Activated CD8-positive, alpha-beta memory T cell treated with anti-CD3 and anti-CD28 coated beads, Interleukin-2, amount 50 U/mL, for 1 hour (primary cell): ENCODE measurements at regions not wholly inside any gene's neighbourhood (a gene's known extent, or its start where the extent isn't known, plus 50 kb on each side); places are given as distances from the start of the nearest gene placed in this dataset.
A peak's percentile ranks its signal among the peaks of the same experiment; 100 is the strongest.

ENCODE experiments used
- DNase-seq: peaks from one replicate; pipeline ENCODE4 v3.0.0-alpha.2; 2020; ENCODE audit errors: extremely low read depth

GRCh38 chr4:81881855-81882621 is 410.3 kb upstream of the RASGEF1B start:
- DNase-seq = no peak

GRCh38 chr4:81876106-81876505 is 404.4 kb upstream of the RASGEF1B start:
- DNase-seq = no peak

DNA sequence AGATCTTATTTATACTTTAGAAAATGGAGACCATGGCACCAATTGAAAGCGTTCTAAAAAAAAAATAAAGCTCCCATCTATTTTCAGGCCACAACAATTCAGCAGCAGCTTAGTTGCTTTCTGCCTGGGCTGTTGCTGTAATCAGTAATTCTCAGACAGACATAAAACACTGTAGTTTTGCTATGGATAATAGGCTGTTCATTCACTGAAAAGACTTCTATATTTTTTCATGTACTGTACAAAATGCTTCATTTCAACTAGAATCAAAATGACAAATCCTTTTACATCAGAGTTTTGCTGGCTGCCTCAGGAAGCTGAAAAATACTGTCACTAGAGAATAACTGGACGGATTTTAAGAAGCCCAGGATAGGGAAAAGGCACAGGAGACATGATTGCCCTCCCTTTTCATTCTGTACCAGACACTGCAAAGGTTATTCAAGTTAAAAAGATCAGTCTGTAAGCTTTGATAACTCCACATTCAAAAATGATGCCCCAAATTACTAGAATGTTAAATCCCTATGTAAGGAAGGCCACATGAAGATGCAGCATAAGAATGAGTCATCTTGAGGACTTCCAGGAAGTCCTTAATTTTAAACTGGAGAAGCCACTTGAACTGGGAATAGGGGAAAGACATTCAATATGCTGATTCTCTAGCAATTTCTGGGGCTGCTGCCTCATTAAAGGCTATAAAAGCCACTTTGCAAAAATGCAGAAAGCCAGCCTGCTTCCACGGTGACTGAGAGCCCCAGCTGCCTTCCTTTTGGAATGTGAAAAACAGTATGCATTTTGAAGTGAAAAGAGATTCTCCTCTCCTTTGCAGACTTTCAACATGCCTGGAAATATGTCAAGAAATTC is 403.2 kb upstream of the RASGEF1B start:
- DNase-seq = no peak

DNA sequence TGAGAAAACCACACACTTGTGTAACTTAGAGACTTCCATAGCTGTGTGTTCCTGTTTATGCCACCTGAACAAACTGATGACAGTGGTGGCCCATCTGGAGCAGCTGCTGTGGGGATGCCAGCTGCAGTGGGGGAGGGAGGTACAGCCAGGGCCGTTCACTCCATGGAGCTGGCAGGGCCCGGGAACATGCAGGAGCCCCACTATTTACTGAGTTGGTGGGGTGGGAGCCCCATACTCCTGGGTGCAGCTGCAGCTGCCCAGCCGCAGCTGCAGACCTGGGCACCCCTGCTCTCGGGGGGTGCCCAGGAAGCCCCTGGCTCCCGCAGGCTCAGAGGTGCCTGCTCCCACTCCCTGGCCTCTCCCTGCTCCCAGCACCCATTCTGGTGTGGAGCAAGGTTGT is 398.6 kb upstream of the RASGEF1B start:
- DNase-seq = no peak

- DNase-seq = no peak
These were observed 388.4 kb upstream of the RASGEF1B start for GRCh38 chr4:81860111-81860510.

- no peak for DNase-seq
These were observed 382.7 kb upstream of the RASGEF1B start for GRCh38 chr4:81854406-81854805.

DNA sequence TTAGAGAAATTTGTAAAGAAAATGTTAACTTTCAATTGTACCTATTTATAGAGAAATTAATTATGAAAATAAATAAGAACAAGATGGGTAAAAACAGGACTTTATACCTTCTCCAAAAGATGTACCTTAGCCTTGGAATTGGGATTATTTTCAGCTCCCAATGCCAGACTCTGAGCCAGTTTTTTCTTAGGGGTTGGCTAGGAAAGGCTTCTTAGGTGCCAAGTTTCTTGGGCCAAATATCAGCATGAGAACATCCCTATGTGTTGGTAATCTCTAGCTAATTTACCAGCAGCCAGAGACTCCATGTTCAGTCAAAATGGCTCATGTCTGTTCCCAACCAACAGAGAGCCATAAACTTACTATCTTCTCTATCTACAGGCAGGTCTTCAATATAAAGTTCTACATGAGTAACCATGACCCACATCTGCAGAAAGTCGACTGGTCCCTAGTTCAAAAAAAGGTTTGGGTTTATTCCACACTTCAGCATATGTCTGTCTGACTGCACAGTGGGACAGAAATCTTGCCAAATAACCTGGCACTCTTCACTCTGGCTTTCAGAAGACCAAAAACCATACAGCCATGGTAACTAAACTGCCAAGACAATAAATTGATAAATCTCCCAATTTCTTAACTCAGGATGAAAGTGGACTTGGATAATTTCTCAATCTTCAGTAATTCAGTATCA is 380.5 kb upstream of the RASGEF1B start:
- no peak for DNase-seq

GRCh38 chr4:81850701-81851100 is 379.0 kb upstream of the RASGEF1B start:
- no peak for DNase-seq

GRCh38 chr4:81845761-81846160 is 374.1 kb upstream of the RASGEF1B start:
- no peak for DNase-seq

DNA sequence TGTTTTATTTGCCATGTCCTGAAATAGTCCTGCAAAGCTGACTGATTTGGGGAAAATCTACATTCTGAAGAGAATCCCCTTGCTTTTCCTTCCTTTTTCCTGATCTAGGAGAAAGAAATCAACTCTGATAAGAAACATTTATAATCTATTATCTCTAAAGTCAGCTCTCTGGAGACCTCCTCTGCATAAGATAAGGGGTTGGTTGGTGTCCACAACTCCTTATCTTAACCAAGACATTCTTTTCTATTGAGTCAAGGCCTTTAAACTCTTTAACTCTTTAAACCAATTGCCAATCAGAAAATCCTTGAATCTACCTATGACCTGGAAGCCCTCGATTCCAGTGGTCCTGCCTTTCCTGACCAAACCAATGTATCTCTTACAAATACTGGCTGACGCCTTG is 373.6 kb upstream of the RASGEF1B start:
- no peak for DNase-seq

- peak; percentile 31 for DNase-seq
These were observed 373.0 kb upstream of the RASGEF1B start for GRCh38 chr4:81844717-81845116.

GRCh38 chr4:81839347-81840042 is 367.8 kb upstream of the RASGEF1B start:
- DNase-seq = no peak

DNA sequence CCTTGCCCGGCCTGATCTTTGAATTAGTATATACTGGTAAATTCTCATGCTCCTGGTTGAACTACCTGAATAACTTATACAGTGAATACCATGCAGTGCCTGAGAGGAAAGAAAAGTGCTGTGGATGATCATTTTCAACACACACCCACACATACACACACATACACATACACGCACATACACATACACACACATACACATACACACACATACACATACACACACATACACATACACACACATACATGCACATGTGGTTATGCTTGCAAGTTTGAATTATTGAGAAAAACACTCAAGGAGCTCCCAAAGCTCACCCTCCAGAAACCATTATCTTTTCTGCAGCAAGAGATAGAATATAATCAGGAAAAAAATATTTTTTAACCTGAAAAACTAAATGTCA is 366.9 kb upstream of the RASGEF1B start:
- DNase-seq = no peak

GRCh38 chr4:81836716-81837115 is 365.0 kb upstream of the RASGEF1B start:
- no peak for DNase-seq

DNA sequence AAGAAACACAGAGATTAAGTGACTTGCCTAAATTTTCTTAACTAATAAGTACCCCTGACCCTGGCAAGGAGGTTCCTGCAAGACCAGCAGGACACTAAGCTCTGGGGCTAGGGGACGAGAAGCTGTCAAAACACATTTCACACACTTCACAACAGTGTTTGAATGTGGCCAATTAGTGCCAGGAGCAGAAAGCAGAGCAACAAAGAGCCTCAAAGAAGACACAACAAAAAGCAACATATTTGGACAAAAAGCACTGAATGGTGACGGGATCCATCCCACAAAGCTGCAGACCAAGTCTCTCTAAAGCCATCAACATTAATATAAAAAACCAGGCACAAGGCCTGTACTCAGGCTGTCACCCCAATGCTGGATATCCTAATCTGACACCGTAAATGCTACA is 361.9 kb upstream of the RASGEF1B start:
- DNase-seq = no peak

GRCh38 chr4:81828991-81829390 is 357.3 kb upstream of the RASGEF1B start:
- DNase-seq = no peak

DNA sequence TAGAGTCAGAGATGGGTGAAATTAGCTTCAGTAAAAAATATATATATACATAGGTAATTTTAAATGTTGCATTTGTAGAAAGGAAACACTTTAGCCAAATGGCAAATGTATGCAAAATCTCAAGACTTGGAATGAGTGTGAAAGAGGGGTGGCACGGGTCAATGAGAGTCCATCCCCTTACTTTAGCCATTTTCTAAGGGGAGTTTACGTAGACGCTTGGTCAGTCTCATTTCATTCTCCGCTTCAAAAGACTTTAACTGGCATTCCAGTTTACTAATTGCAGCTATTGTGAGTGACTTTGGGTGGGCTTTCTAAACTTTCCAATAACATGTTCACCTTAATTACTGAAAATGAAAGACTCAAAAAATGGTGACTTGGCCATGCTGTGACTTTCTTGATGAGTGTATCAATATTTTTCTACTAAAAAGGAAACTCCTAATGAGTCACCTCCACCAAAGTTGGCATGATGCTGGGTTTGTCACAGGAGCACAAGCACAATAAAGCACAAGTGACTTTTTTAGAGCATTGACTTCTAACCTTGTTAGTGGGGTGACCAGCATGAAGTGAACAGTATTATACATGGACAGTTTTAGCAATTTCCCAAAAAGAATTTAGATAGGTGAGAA is 356.0 kb upstream of the RASGEF1B start:
- DNase-seq = no peak

- no peak for DNase-seq
These were observed 355.2 kb upstream of the RASGEF1B start for GRCh38 chr4:81826817-81827424.

DNA sequence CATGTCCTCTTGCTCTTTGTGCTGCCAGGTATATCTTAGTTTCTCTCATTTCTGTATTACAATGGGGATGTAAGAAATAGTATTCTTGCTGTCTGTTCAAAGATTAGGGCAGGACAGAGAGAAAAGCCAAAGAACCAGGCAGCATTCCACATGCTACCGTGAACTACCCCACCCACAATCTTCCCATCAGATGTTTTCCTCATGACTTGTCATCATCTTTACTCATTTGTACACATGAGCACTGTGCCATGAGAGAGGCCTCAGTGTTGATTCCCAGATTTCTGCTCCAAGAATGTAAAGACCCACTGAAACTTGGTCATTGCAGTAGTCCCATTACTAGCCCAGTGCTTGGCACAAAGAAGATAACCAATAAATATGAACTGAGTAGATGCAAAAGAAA is 354.6 kb upstream of the RASGEF1B start:
- DNase-seq = no peak

- DNase-seq = no peak
These were observed 346.7 kb upstream of the RASGEF1B start for GRCh38 chr4:81818385-81818920.
